OCI-LY7 (cell line): ENCODE measurements at regions not wholly inside any gene's neighbourhood (a gene's known extent, or its start where the extent isn't known, plus 50 kb on each side); places are given as distances from the start of the nearest gene placed in this dataset.

Experiments used
- BruUV-seq: library from RNA; stranded (reverse); fragments of 400-500 nt; replicated peaks from 2 replicates; lab custom pipeline; 2021; lab: Mats Ljungman, UMichigan
- CTCF ChIA-PET: fragments of 300-600 bp; sonication (Branson Sonifier 250); formaldehyde crosslinking; loops from one replicate; lab custom pipeline; 2022; ENCODE audit warnings: antibody characterized with exemption; ENCODE audit not compliant: unreplicated experiment; lab: Charles Lee
- POLR2A ChIA-PET: fragments of 300-600 bp; sonication (Branson Sonifier 250); formaldehyde crosslinking; loops from one replicate; lab custom pipeline; 2022; ENCODE audit warnings: antibody characterized with exemption; lab: Charles Lee
- DNase-seq: peaks from one replicate; pipeline ENCODE4 v3.0.0-alpha.2; 2015; ENCODE audit warnings: low spot score
- H2AFZ ChIP-seq: fragments of 200-600 bp; sonication (generic), shearing (Covaris generic); 2 replicates; pipeline ENCODE4 v1.6.1; 2014; ENCODE audit warnings: mild to moderate bottlenecking, antibody characterized with exemption, low read length, moderate library complexity
- H3K27ac ChIP-seq: fragments of 200-600 bp; sonication (generic); 2 replicates; pipeline ENCODE4 v1.5.1; 2014; ENCODE audit warnings: mixed run types, low read depth, mild to moderate bottlenecking, moderate library complexity, low read length, inconsistent platforms; ENCODE audit not compliant: poor library complexity, severe bottlenecking
- H3K36me3 ChIP-seq: fragments of 200-600 bp; sonication (generic); 2 replicates; pipeline ENCODE4 v1.6.1; 2014; ENCODE audit warnings: mild to moderate bottlenecking, antibody characterized with exemption, low read length, moderate library complexity, mixed read lengths; ENCODE audit not compliant: insufficient read depth
- H3K4me1 ChIP-seq: fragments of 200-600 bp; sonication (generic); 2 replicates; pipeline ENCODE4 v1.5.1; 2014; ENCODE audit warnings: mild to moderate bottlenecking, low read length; ENCODE audit not compliant: insufficient read depth, poor library complexity, severe bottlenecking
- H3K4me2 ChIP-seq: fragments of 200-600 bp; sonication (generic); 2 replicates; pipeline ENCODE4 v1.6.1; 2014; ENCODE audit warnings: mild to moderate bottlenecking, low read length
- H3K4me3 ChIP-seq: fragments of 200-600 bp; sonication (generic); 2 replicates; pipeline ENCODE4 v1.5.1; 2014; ENCODE audit warnings: mild to moderate bottlenecking, low read depth, low read length; ENCODE audit not compliant: poor library complexity, severe bottlenecking
- H3K79me2 ChIP-seq: fragments of 200-600 bp; sonication (generic); 2 replicates; pipeline ENCODE4 v1.6.1; 2016; ENCODE audit warnings: low read depth, mild to moderate bottlenecking, low read length, moderate library complexity, mixed read lengths; ENCODE audit not compliant: insufficient read depth
- H3K9me2 ChIP-seq: fragments of 200-600 bp; sonication (generic); 2 replicates; pipeline ENCODE4 v1.6.1; 2016; ENCODE audit warnings: mild to moderate bottlenecking, low read length, mixed read lengths; ENCODE audit not compliant: insufficient read depth
- H3K9me3 ChIP-seq: fragments of 200-600 bp; sonication (generic); 2 replicates; pipeline ENCODE4 v1.6.1; 2014; ENCODE audit warnings: mild to moderate bottlenecking, mixed run types, low read length, mixed read lengths
- H4K20me1 ChIP-seq: fragments of 200-600 bp; sonication (generic); 2 replicates; pipeline ENCODE4 v1.6.1; 2014; ENCODE audit warnings: mild to moderate bottlenecking, antibody characterized with exemption, low read length, moderate library complexity, mixed read lengths; ENCODE audit not compliant: insufficient read depth
- CTCF ChIP-seq: fragments of 200-600 bp; sonication (generic); conservative IDR thresholded peaks from 2 replicates; pipeline ENCODE4 v1.5.1; 2014; ENCODE audit warnings: mild to moderate bottlenecking, antibody characterized with exemption, low read length, moderate library complexity, mixed read lengths
- EZH2phosphoT487 ChIP-seq: fragments of 200-600 bp; sonication (generic); IDR thresholded peaks from 2 replicates; pipeline ENCODE4 v1.6.1; 2018; ENCODE audit warnings: low read depth, borderline replicate concordance, mild to moderate bottlenecking, mixed run types, antibody characterized with exemption, low read length, moderate library complexity, mixed read lengths
- intact Hi-C: fragments of 100-400 bp; cut with micrococcal nuclease; formaldehyde crosslinking; loops from one replicate; pipeline ENCODE4 v1.10.0; 2022; ENCODE audit not compliant: unreplicated experiment

- CTCF ChIA-PET = no interaction called here
- Histone ChIP-seq H3K27ac (no peak overlapping the region), H3K9me3 (no peaks in the 10 kb centered on the region), H2AFZ (no peak overlapping the region), H3K4me2 (no peak overlapping the region), H3K79me2 (no peaks in the 10 kb centered on the region), H3K9me2 (no peaks in the 10 kb centered on the region), H3K36me3 (no peaks in the 10 kb centered on the region), H3K4me3 (no peak overlapping the region), H4K20me1 (no peaks in the 10 kb centered on the region), H3K4me1 (no peaks in the 10 kb centered on the region)
- DNase-seq = no peak
- no TSS peak for BruUV-seq
- intact Hi-C loops = no loop called here
- no peak for TF ChIP-seq EZH2phosphoT487
- TF ChIP-seq CTCF = no peak
- POLR2A ChIA-PET = no interaction called here
Observed at GRCh38 chr9:126150411-126151030, 176.1 kb upstream of the MVB12B start.

GRCh38 chr9:126151031-126151685 is 175.5 kb upstream of the MVB12B start:
- TF ChIP-seq CTCF (no peak), EZH2phosphoT487 (no peak)
- ChIA-PET CTCF (interaction anchor here (0.6 kb wide), 1 partner anchor 93 kb away, joined by 4 read pairs; no protein-coding TSS in a partner anchor), POLR2A (no interaction called here)
- Histone ChIP-seq H3K4me2 (no peak overlapping the region), H3K4me3 (no peak overlapping the region), H3K9me3 (no peaks in the 10 kb centered on the region), H3K27ac (no peak overlapping the region), H3K9me2 (no peaks in the 10 kb centered on the region), H3K4me1 (no peaks in the 10 kb centered on the region), H2AFZ (no peak overlapping the region), H3K79me2 (no peaks in the 10 kb centered on the region), H4K20me1 (no peaks in the 10 kb centered on the region), H3K36me3 (no peaks in the 10 kb centered on the region)
- no TSS peak for BruUV-seq
- intact Hi-C loops = no loop called here
- no peak for DNase-seq

GRCh38 chr9:126151686-126152134 is 174.9 kb upstream of the MVB12B start:
- Histone ChIP-seq H4K20me1 (no peaks in the 10 kb centered on the region), H3K4me1 (no peaks in the 10 kb centered on the region), H3K27ac (no peak overlapping the region), H3K9me2 (no peaks in the 10 kb centered on the region), H3K36me3 (no peaks in the 10 kb centered on the region), H3K4me3 (no peak overlapping the region), H3K79me2 (no peaks in the 10 kb centered on the region), H3K4me2 (no peak overlapping the region), H2AFZ (no peak overlapping the region), H3K9me3 (no peaks in the 10 kb centered on the region)
- DNase-seq = no peak
- BruUV-seq = no TSS peak
- POLR2A ChIA-PET = no interaction called here
- CTCF ChIA-PET = interaction anchor here (0.6 kb wide), 1 partner anchor 94 kb away, joined by 4 read pairs; no protein-coding TSS in a partner anchor
- intact Hi-C loops = no loop called here
- TF ChIP-seq CTCF (no peak), EZH2phosphoT487 (no peak)
